ACC112 (cell line): ENCODE measurements at regions not wholly inside any gene's neighbourhood (a gene's known extent, or its start where the extent isn't known, plus 50 kb on each side); places are given as distances from the start of the nearest gene placed in this dataset.

Experiments
- H2AFZ ChIP-seq: fragments of 200-600 bp; sonication (generic); one replicate; pipeline ENCODE4 v1.6.0; 2017; ENCODE audit warnings: antibody characterized with exemption, low read length; ENCODE audit not compliant: unreplicated experiment
- H3K27ac ChIP-seq: fragments of 200-600 bp; sonication (generic); 2 replicates; pipeline ENCODE4 v1.5.1; 2014; ENCODE audit warnings: low read depth, mild to moderate bottlenecking, antibody characterized with exemption, low read length, moderate library complexity
- H3K27me3 ChIP-seq: fragments of 200-600 bp; sonication (generic); 2 replicates; pipeline ENCODE4 v1.6.1; 2014; ENCODE audit warnings: mild to moderate bottlenecking, antibody characterized with exemption, low read length, moderate library complexity, mixed read lengths; ENCODE audit not compliant: insufficient read depth
- H3K36me3 ChIP-seq: fragments of 200-600 bp; sonication (generic); 2 replicates; pipeline ENCODE4 v1.6.1; 2016; ENCODE audit warnings: mild to moderate bottlenecking, antibody characterized with exemption, low read length, moderate library complexity, mixed read lengths; ENCODE audit not compliant: insufficient read depth
- H3K4me1 ChIP-seq: fragments of 200-600 bp; sonication (generic); one replicate; pipeline ENCODE4 v1.6.1; 2016; ENCODE audit warnings: low read length, mixed read lengths; ENCODE audit not compliant: insufficient read depth, unreplicated experiment, control insufficient read depth
- H3K4me3 ChIP-seq: fragments of 200-600 bp; sonication (generic); 2 replicates; pipeline ENCODE4 v1.5.1; 2014; ENCODE audit warnings: mild to moderate bottlenecking, low read depth, low read length
- H3K79me2 ChIP-seq: fragments of 200-600 bp; sonication (generic); one replicate; pipeline ENCODE4 v1.6.0; 2016; ENCODE audit warnings: low read length; ENCODE audit not compliant: control insufficient read depth, unreplicated experiment, insufficient read depth

- Histone ChIP-seq H3K4me1 (no peaks in the 10 kb centered on the region), H3K4me3 (no peak overlapping the region), H3K36me3 (no peaks in the 10 kb centered on the region), H2AFZ (no peak overlapping the region), H3K27ac (no peak overlapping the region), H3K79me2 (no peaks in the 10 kb centered on the region), H3K27me3 (peaks cover 6% of the 10 kb centered on the region; the same call in 1 of the 2 replicates)
Measured at GRCh38 chr5:110070836-110071235, 381.1 kb downstream of the MAN2A1 start.

GRCh38 chr5:110072651-110073050 lies 382.9 kb downstream of the MAN2A1 start:
- no peaks in the 10 kb centered on the region for H3K4me1 ChIP-seq
- H2AFZ ChIP-seq = no peak overlapping the region
- H3K27ac ChIP-seq = no peak overlapping the region
- H3K36me3 ChIP-seq = no peaks in the 10 kb centered on the region
- H3K79me2 ChIP-seq = no peaks in the 10 kb centered on the region
- peaks cover 6% of the 10 kb centered on the region; the same call in 1 of the 2 replicates for H3K27me3 ChIP-seq
- H3K4me3 ChIP-seq = no peak overlapping the region

GRCh38 chr5:110073534-110073933 lies 383.8 kb downstream of the MAN2A1 start:
- no peak overlapping the region for H3K27ac ChIP-seq
- H3K4me3 ChIP-seq = no peak overlapping the region
- H2AFZ ChIP-seq = no peak overlapping the region

GRCh38 chr5:110075656-110076055 lies 385.9 kb downstream of the MAN2A1 start:
- Histone ChIP-seq H3K4me1 (no peaks in the 10 kb centered on the region), H2AFZ (no peak overlapping the region), H3K27me3 (peaks cover 6% of the 10 kb centered on the region; the same call in 1 of the 2 replicates), H3K27ac (no peak overlapping the region), H3K4me3 (no peak overlapping the region), H3K36me3 (no peaks in the 10 kb centered on the region), H3K79me2 (no peaks in the 10 kb centered on the region)

More at GRCh38 chr5:110073534-110073933, 383.8 kb downstream of the MAN2A1 start:
- H3K36me3 ChIP-seq = no peaks in the 10 kb centered on the region
- no peaks in the 10 kb centered on the region for H3K4me1 ChIP-seq
- H3K27me3 ChIP-seq = peaks cover 6% of the 10 kb centered on the region; the same call in 1 of the 2 replicates
- no peaks in the 10 kb centered on the region for H3K79me2 ChIP-seq

GRCh38 chr5:110077147-110077546 lies 387.4 kb downstream of the MAN2A1 start:
- no peaks in the 10 kb centered on the region for H3K79me2 ChIP-seq
- no peaks in the 10 kb centered on the region for H3K36me3 ChIP-seq

GRCh38 chr5:110082194-110082593 lies 392.5 kb downstream of the MAN2A1 start:
- Histone ChIP-seq H3K4me1 (peaks cover 6% of the 10 kb centered on the region), H2AFZ (no peak overlapping the region), H3K4me3 (no peak overlapping the region), H3K36me3 (no peaks in the 10 kb centered on the region), H3K27ac (no peak overlapping the region), H3K79me2 (no peaks in the 10 kb centered on the region), H3K27me3 (no peaks in the 10 kb centered on the region)

More at GRCh38 chr5:110077147-110077546, 387.4 kb downstream of the MAN2A1 start:
- no peak overlapping the region for H3K4me3 ChIP-seq
- H2AFZ ChIP-seq = no peak overlapping the region
- peaks cover 6% of the 10 kb centered on the region; the same call in 1 of the 2 replicates for H3K27me3 ChIP-seq
- H3K27ac ChIP-seq = no peak overlapping the region
- no peaks in the 10 kb centered on the region for H3K4me1 ChIP-seq

GRCh38 chr5:110082863-110083262 lies 393.1 kb downstream of the MAN2A1 start:
- no peak overlapping the region for H3K27ac ChIP-seq
- H3K4me3 ChIP-seq = no peak overlapping the region
- no peaks in the 10 kb centered on the region for H3K79me2 ChIP-seq
- H2AFZ ChIP-seq = no peak overlapping the region
- no peaks in the 10 kb centered on the region for H3K36me3 ChIP-seq
- no peaks in the 10 kb centered on the region for H3K27me3 ChIP-seq
- H3K4me1 ChIP-seq = peaks cover 9% of the 10 kb centered on the region

- Histone ChIP-seq H2AFZ (no peak overlapping the region), H3K79me2 (no peaks in the 10 kb centered on the region), H3K4me1 (peaks cover 9% of the 10 kb centered on the region), H3K27ac (no peak overlapping the region; the same call in 1 of the 2 replicates), H3K27me3 (no peaks in the 10 kb centered on the region), H3K36me3 (no peaks in the 10 kb centered on the region), H3K4me3 (no peak overlapping the region)
Measured at GRCh38 chr5:110085826-110086225, 396.1 kb downstream of the MAN2A1 start.

- Histone ChIP-seq H2AFZ (no peak overlapping the region), H3K4me3 (peak overlapping the region; percentile 32; the same call in 1 of the 2 replicates), H3K27me3 (no peaks in the 10 kb centered on the region), H3K36me3 (no peaks in the 10 kb centered on the region), H3K27ac (peak overlapping the region; percentile 80), H3K79me2 (no peaks in the 10 kb centered on the region), H3K4me1 (peaks cover 9% of the 10 kb centered on the region)
Measured at GRCh38 chr5:110086658-110087388, 397.1 kb downstream of the MAN2A1 start.

- Histone ChIP-seq H2AFZ (no peak overlapping the region), H3K4me1 (peaks cover 9% of the 10 kb centered on the region), H3K79me2 (no peaks in the 10 kb centered on the region), H3K36me3 (no peaks in the 10 kb centered on the region), H3K27me3 (no peaks in the 10 kb centered on the region), H3K4me3 (no peak overlapping the region), H3K27ac (peak overlapping the region; percentile 24; the same call in 1 of the 2 replicates)
Measured at GRCh38 chr5:110087829-110088228, 398.1 kb downstream of the MAN2A1 start.
